ENCODE measurements at regions not wholly inside any gene's neighbourhood (a gene's known extent, or its start where the extent isn't known, plus 50 kb on each side); places are given as distances from the start of the nearest gene placed in this dataset.

GRCh38 chr18:76712511-76713140 lies 109.7 kb upstream of the ZNF236 start:
- Histone ChIP-seq H3K79me2 (ENCODE audit: control insufficient read depth in 1 of 2, insufficient read depth in 2 of 2, low read length in 2 of 2) (no peaks in the 10 kb centered on the region), H3K4me2 (ENCODE audit: insufficient read depth in 1 of 2, low read depth in 2 of 2, low read length in 2 of 2) (no peak overlapping the region), H3K79me1 (ENCODE audit: low read depth, low read length) (no peaks in the 10 kb centered on the region), H2BK20ac (ENCODE audit: low read length) (no peak overlapping the region), H3K4ac (replicated peaks; ENCODE audit: insufficient read length, low read depth, low read length) (no peak overlapping the region), H4K20me1 (replicated peaks in 1 of 2; ENCODE audit: control insufficient read depth in 1 of 2, insufficient read depth in 2 of 2, low read length in 2 of 2) (no peaks in the 10 kb centered on the region), H2BK12ac (ENCODE audit: low read depth, low read length) (no peak overlapping the region), H2BK15ac (ENCODE audit: low read length) (no peak overlapping the region), H3K14ac (ENCODE audit: insufficient read length) (no peak overlapping the region), H3K27ac (ENCODE audit: low read depth, low read length) (no peak overlapping the region), H4K5ac (ENCODE audit: insufficient read length, low read depth, low read length) (no peak overlapping the region), H4K8ac (ENCODE audit: extremely low read depth, insufficient read depth, low read length) (no peak overlapping the region), H3K4me3 (ENCODE audit: extremely low read depth in 1 of 4, insufficient read depth in 2 of 4, low read depth in 3 of 4, low read length in 4 of 4) (no peak overlapping the region), H3K56ac (replicated peaks; ENCODE audit: insufficient read length, low read depth, low read length) (no peak overlapping the region), H3K9ac (replicated peaks in 1 of 4; ENCODE audit: extremely low read depth in 1 of 4, low read depth in 3 of 4, low read length in 3 of 4) (no peak overlapping the region), H3K4me1 (replicated peaks in 1 of 4; ENCODE audit: control insufficient read depth in 3 of 4, insufficient read depth in 4 of 4, low read length in 3 of 4) (no peaks in the 10 kb centered on the region; a peak in 1 of 7 replicates), H3K9me3 (ENCODE audit: insufficient read depth in 2 of 2, low read depth in 1 of 2, low read length in 1 of 2) (no peaks in the 10 kb centered on the region), H3K18ac (ENCODE audit: extremely low read depth, low read length) (no peak overlapping the region), H2BK5ac (ENCODE audit: low read depth, low read length) (no peak overlapping the region), H2AFZ (ENCODE audit: low read length) (no peak overlapping the region), H3K36me3 (ENCODE audit: control insufficient read depth in 2 of 4, insufficient read depth in 4 of 4, low read length in 3 of 4) (no peaks in the 10 kb centered on the region), H3K23me2 (ENCODE audit: low read depth, low read length) (no peaks in the 10 kb centered on the region), H2AK5ac (ENCODE audit: low read depth, low read length) (no peak overlapping the region), H4K91ac (replicated peaks; ENCODE audit: insufficient read length, low read length) (no peak overlapping the region), H3K27me3 (replicated peaks in 1 of 4; ENCODE audit: control insufficient read depth in 3 of 4, extremely low read depth in 1 of 4, insufficient read depth in 3 of 4, low read length in 3 of 4) (no peaks in the 10 kb centered on the region), H2BK120ac (replicated peaks; ENCODE audit: low read depth, low read length) (no peak overlapping the region), H3K23ac (ENCODE audit: insufficient read length) (no peak overlapping the region)
- DNase-seq (ENCODE audit: low read depth in 1 of 2, low spot score in 2 of 2), result no peak
- CTCF ChIA-PET (ENCODE audit: partially characterized antibody), result interaction anchor here (0.6 to 1.8 kb wide), 5 partner anchors 11 to 327 kb away, joined by 3 to 5 read pairs (median 3); no protein-coding TSS in a partner anchor
- FAIRE-seq, result no peak
- TF ChIP-seq E2F6 (IDR thresholded peaks at IDR 0.05) (peak; percentile 42; the same call in 1 of the 2 replicates), HDAC2 (IDR thresholded peaks at IDR 0.05; ENCODE audit: borderline replicate concordance in 1 of 2, low read depth in 2 of 2, low read length in 2 of 2) (no peak)
- POLR2A ChIA-PET (ENCODE audit: partially characterized antibody), result interaction anchor here (0.6 kb wide), 1 partner anchor 207 kb away, joined by 3 read pairs; no protein-coding TSS in a partner anchor
- 90% methylated on average over 16 of the region's 16 CpGs; no CpG with 5 or more reads in 1 of the 2 experiments for WGBS, 2 experiments (ENCODE audit: extremely low coverage in 1 of 2, insufficient coverage in 1 of 2, insufficient read length in 1 of 2, insufficient replicate concordance in 2 of 2, low coverage in 1 of 2, low lambda C conversion rate in 2 of 2, missing lambda C conversion rate in 1 of 2)

Measured in H1 (cell line).